ENCODE measurements at regions not wholly inside any gene's neighbourhood (a gene's known extent, or its start where the extent isn't known, plus 50 kb on each side); places are given as distances from the start of the nearest gene placed in this dataset.

DNA sequence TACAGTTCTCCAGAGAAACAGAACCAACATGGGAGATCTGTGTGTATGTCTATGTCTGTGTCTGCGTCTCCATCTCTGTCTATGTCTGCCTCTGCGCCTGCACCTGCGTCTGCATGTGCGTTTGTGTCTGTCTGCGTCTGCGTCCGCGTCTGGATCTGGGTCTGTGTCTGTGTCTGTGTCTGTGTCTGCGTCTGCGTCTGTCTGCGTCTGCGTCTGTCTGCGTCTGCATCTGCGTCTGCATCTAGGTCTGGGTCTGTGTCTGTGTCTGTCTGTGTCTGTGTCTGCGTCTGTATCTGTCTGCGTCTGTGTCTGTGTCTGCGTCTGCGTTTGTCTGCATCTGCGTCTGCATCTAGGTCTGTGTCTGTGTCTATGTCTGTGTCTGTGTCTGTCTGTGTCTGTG lies 53.1 kb upstream of the SLC22A11 start:
- TF ChIP-seq, protein P1, sequence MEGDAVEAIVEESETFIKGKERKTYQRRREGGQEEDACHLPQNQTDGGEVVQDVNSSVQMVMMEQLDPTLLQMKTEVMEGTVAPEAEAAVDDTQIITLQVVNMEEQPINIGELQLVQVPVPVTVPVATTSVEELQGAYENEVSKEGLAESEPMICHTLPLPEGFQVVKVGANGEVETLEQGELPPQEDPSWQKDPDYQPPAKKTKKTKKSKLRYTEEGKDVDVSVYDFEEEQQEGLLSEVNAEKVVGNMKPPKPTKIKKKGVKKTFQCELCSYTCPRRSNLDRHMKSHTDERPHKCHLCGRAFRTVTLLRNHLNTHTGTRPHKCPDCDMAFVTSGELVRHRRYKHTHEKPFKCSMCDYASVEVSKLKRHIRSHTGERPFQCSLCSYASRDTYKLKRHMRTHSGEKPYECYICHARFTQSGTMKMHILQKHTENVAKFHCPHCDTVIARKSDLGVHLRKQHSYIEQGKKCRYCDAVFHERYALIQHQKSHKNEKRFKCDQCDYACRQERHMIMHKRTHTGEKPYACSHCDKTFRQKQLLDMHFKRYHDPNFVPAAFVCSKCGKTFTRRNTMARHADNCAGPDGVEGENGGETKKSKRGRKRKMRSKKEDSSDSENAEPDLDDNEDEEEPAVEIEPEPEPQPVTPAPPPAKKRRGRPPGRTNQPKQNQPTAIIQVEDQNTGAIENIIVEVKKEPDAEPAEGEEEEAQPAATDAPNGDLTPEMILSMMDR (conservative IDR thresholded peaks at IDR 0.05), result no peak
- H3K4me3 ChIP-seq (ENCODE audit: low read length), result no peak overlapping the region
- no peak for DNase-seq

DNA sequence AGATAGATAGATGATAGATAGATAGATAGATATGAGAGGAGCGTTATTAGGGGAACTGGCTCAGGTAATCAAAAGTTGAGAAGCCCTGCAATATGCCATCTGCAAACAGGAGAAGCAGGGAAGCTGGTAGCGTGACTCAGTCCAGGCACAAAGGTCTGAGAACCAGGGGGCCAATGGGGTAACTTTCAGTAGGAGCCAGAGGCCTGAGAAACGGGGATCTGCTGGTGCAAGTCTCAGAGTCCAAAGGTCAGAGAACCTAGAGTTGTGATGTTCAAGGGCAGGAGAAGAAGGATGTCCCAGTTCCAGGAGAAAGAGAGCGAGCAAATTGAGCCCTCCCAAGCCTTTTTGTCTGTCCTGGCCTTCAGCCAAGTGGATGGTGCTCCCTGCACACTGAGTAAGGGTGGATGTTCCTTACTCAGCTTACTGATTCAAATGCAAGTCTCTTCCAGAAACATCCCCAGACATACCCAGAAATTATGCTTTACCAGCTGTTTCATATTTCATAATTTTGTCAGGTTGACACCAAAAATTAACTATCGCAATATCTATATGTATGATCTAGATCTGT lies 52.5 kb upstream of the SLC22A11 start:
- no peak overlapping the region for H3K4me3 ChIP-seq (ENCODE audit: low read length)
- TF ChIP-seq, protein P1 (conservative IDR thresholded peaks at IDR 0.05), result no peak
- H3K9me3 ChIP-seq (ENCODE audit: control insufficient read depth, low read length), result no peaks in the 10 kb centered on the region
- 59 to 75% methylated on average over 4 of the region's 5 CpGs for WGBS, 2 experiments (ENCODE audit: insufficient coverage in 1 of 2, insufficient read length in 1 of 2)
- no peak overlapping the region for H3K9ac ChIP-seq (ENCODE audit: extremely low read depth, low read length, poor library complexity, severe bottlenecking)
- no peak overlapping the region for H3K27ac ChIP-seq (ENCODE audit: low read depth, low read length)
- no peaks in the 10 kb centered on the region for H3K9me3 Mint-ChIP-seq
- H3K36me3 ChIP-seq (ENCODE audit: control insufficient read depth, insufficient read depth, low read length), result no peaks in the 10 kb centered on the region
- no peaks in the 10 kb centered on the region for H3K36me3 Mint-ChIP-seq (ENCODE audit: low read depth)
- no peaks in the 10 kb centered on the region for H3K4me1 ChIP-seq (ENCODE audit: control insufficient read depth, insufficient read depth, low read length)
- no peak for DNase-seq
- H3K4me3 Mint-ChIP-seq, result no peak overlapping the region
- peaks cover 29% of the 10 kb centered on the region for H3K27me3 ChIP-seq (ENCODE audit: control insufficient read depth, insufficient read depth, low read length, poor library complexity, severe bottlenecking)
- no peak overlapping the region for H3K27ac Mint-ChIP-seq
- H3K4me1 Mint-ChIP-seq, result no peaks in the 10 kb centered on the region
- H3K27me3 Mint-ChIP-seq (ENCODE audit: insufficient read depth), result peaks cover 20% of the 10 kb centered on the region

More for the DNA sequence above, 53.1 kb upstream of the SLC22A11 start:
- Histone ChIP-seq H3K9me3 (ENCODE audit: control insufficient read depth, low read length) (no peaks in the 10 kb centered on the region), H3K9ac (ENCODE audit: extremely low read depth, low read length, poor library complexity, severe bottlenecking) (no peak overlapping the region), H3K36me3 (ENCODE audit: control insufficient read depth, insufficient read depth, low read length) (no peaks in the 10 kb centered on the region), H3K4me1 (ENCODE audit: control insufficient read depth, insufficient read depth, low read length) (no peaks in the 10 kb centered on the region), H3K27ac (ENCODE audit: low read depth, low read length) (no peak overlapping the region), H3K27me3 (ENCODE audit: control insufficient read depth, insufficient read depth, low read length, poor library complexity, severe bottlenecking) (peaks cover 30% of the 10 kb centered on the region)
- Mint-ChIP-seq H3K27ac (no peak overlapping the region), H3K9me3 (no peaks in the 10 kb centered on the region), H3K27me3 (ENCODE audit: insufficient read depth) (peaks cover 24% of the 10 kb centered on the region), H3K36me3 (ENCODE audit: low read depth) (no peaks in the 10 kb centered on the region), H3K4me1 (no peaks in the 10 kb centered on the region), H3K4me3 (no peak overlapping the region)
- WGBS, 2 experiments (ENCODE audit: insufficient coverage in 1 of 2, insufficient read length in 1 of 2), result 90 to 91% methylated on average over 19 of the region's 19 CpGs

DNA sequence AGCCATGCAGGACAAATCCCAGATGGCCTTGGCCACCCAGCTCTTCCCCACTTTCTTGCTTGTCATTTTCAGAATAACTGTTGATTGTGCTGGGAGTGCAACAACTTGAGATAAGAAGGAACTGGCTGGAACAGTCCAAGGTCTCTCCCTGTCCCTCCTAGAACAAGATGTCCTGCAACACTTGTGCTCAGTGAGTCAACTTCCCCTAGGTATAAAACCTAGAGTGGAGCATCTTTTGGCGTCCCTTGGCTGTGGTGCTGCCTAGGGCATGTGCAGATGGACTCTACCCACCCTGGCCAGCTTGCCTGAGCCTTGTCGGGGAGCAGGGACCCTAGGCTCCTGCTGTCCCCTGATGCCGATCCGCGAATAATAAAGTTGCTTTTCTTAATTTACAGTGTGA lies 50.7 kb upstream of the SLC22A11 start:
- no peak for DNase-seq
- Histone ChIP-seq H3K4me3 (ENCODE audit: low read length) (no peak overlapping the region), H3K9ac (ENCODE audit: extremely low read depth, low read length, poor library complexity, severe bottlenecking) (no peak overlapping the region), H3K9me3 (ENCODE audit: control insufficient read depth, low read length) (no peaks in the 10 kb centered on the region), H3K27ac (ENCODE audit: low read depth, low read length) (no peak overlapping the region), H3K4me1 (ENCODE audit: control insufficient read depth, insufficient read depth, low read length) (no peaks in the 10 kb centered on the region), H3K36me3 (ENCODE audit: control insufficient read depth, insufficient read depth, low read length) (no peaks in the 10 kb centered on the region), H3K27me3 (ENCODE audit: control insufficient read depth, insufficient read depth, low read length, poor library complexity, severe bottlenecking) (peaks cover 26% of the 10 kb centered on the region)
- no peaks in the 10 kb centered on the region for H3K9me3 Mint-ChIP-seq
- H3K27ac Mint-ChIP-seq, result no peak overlapping the region
- H3K27me3 Mint-ChIP-seq (ENCODE audit: insufficient read depth), result peaks cover 20% of the 10 kb centered on the region
- H3K4me3 Mint-ChIP-seq, result no peak overlapping the region
- 88 to 92% methylated on average over 2 to 5 of the region's 5 CpGs for WGBS, 2 experiments (ENCODE audit: insufficient coverage in 1 of 2, insufficient read length in 1 of 2)
- no peaks in the 10 kb centered on the region for H3K4me1 Mint-ChIP-seq
- TF ChIP-seq, protein P1 (conservative IDR thresholded peaks at IDR 0.05), result no peak
- no peaks in the 10 kb centered on the region for H3K36me3 Mint-ChIP-seq (ENCODE audit: low read depth)
